WTC11 (cell line): ENCODE measurements at regions not wholly inside any gene's neighbourhood (a gene's known extent, or its start where the extent isn't known, plus 50 kb on each side); places are given as distances from the start of the nearest gene placed in this dataset.

Experiments used
- ATAC-seq: fragments of 200-7000 bp; cut with Tn5 transposase; 2 replicates; pipeline ENCODE4 v1.10.0; 2021; ENCODE audit warnings: mild to moderate bottlenecking, moderate library complexity
- CTCF ChIA-PET: fragments of 300-600 bp; sonication (Branson Sonifier 250); formaldehyde crosslinking; loops from one replicate; lab custom pipeline; 2021; ENCODE audit warnings: antibody characterized with exemption; lab: Charles Lee
- POLR2A ChIA-PET: fragments of 350-600 bp; sonication (Branson Sonifier 250); formaldehyde crosslinking; loops from one replicate; lab custom pipeline; 2021; ENCODE audit warnings: antibody characterized with exemption; lab: Charles Lee
- DNase-seq: peaks from one replicate; pipeline ENCODE4 v3.0.0; 2021; ENCODE audit warnings: low spot score
- H3K27ac Mint-ChIP-seq: 2 replicates; pipeline ENCODE4 v1.8.0; 2021; ENCODE audit warnings: mixed read lengths
- H3K27me3 Mint-ChIP-seq: 2 replicates; pipeline ENCODE4 v1.8.0; 2021; ENCODE audit warnings: low read depth, mild to moderate bottlenecking, moderate library complexity, mixed read lengths
- H3K36me3 Mint-ChIP-seq: 2 replicates; pipeline ENCODE4 v1.8.0; 2021; ENCODE audit warnings: mixed read lengths
- H3K4me1 Mint-ChIP-seq: 2 replicates; pipeline ENCODE4 v1.8.0; 2022; ENCODE audit warnings: mixed read lengths
- H3K4me3 Mint-ChIP-seq: 2 replicates; pipeline ENCODE4 v1.8.0; 2021; ENCODE audit warnings: mild to moderate bottlenecking, moderate library complexity, mixed read lengths
- H3K9me3 Mint-ChIP-seq: 2 replicates; pipeline ENCODE4 v1.8.0; 2021; ENCODE audit warnings: mixed read lengths
- ATF6 ChIP-seq: sonication (generic); formaldehyde crosslinking; IDR thresholded peaks from 2 replicates; pipeline ENCODE4 v1.8.1; 2023; ENCODE audit warnings: mild to moderate bottlenecking, missing genetic modification reagents
- CREM ChIP-seq: sonication (generic); formaldehyde crosslinking; IDR thresholded peaks from 2 replicates; pipeline ENCODE4 v1.8.1; 2022; ENCODE audit warnings: mild to moderate bottlenecking, missing genetic modification reagents, moderate library complexity
- E2F5 ChIP-seq: sonication (generic); formaldehyde crosslinking; IDR thresholded peaks from 2 replicates; pipeline ENCODE4 v1.8.1; 2022; ENCODE audit warnings: mild to moderate bottlenecking, moderate library complexity, missing genetic modification reagents
- ELF4 ChIP-seq: sonication (generic); formaldehyde crosslinking; IDR thresholded peaks from 2 replicates; pipeline ENCODE4 v1.8.1; 2022; ENCODE audit warnings: low read depth, mild to moderate bottlenecking, moderate library complexity, missing genetic modification reagents
- FOXP4 ChIP-seq: sonication (generic); formaldehyde crosslinking; IDR thresholded peaks from 2 replicates; pipeline ENCODE4 v1.8.0; 2022; ENCODE audit warnings: mild to moderate bottlenecking, missing genetic modification reagents
- MLX ChIP-seq: sonication (generic); formaldehyde crosslinking; IDR thresholded peaks from 2 replicates; pipeline ENCODE4 v1.8.1; 2023; ENCODE audit warnings: mild to moderate bottlenecking, missing genetic modification reagents, moderate library complexity
- NR2C2 ChIP-seq: sonication (generic); formaldehyde crosslinking; IDR thresholded peaks from 2 replicates; pipeline ENCODE4 v1.8.0; 2022; ENCODE audit warnings: mild to moderate bottlenecking, missing genetic modification reagents
- PRDM15 ChIP-seq: sonication (generic); formaldehyde crosslinking; IDR thresholded peaks from 2 replicates; pipeline ENCODE4 v1.8.0; 2022; ENCODE audit warnings: missing genetic modification reagents
- RORB ChIP-seq: fragments of 250-450 bp; sonication (Bioruptor Pico); IDR thresholded peaks from 2 replicates; pipeline ENCODE4 v1.9.0; 2021; ENCODE audit warnings: mild to moderate bottlenecking
- SOX15 ChIP-seq: fragments of 250-450 bp; sonication (Bioruptor Pico); IDR thresholded peaks from 2 replicates; pipeline ENCODE4 v1.9.0; 2021; ENCODE audit warnings: mild to moderate bottlenecking
- SP1 ChIP-seq: sonication (generic); formaldehyde crosslinking; conservative IDR thresholded peaks from 2 replicates; pipeline ENCODE4 v1.8.1; 2022; ENCODE audit warnings: missing genetic modification reagents
- TEAD4 ChIP-seq: sonication (generic); formaldehyde crosslinking; IDR thresholded peaks from 2 replicates; pipeline ENCODE4 v1.8.0; 2022; ENCODE audit warnings: mild to moderate bottlenecking, missing genetic modification reagents
- TP53 ChIP-seq: sonication (generic); formaldehyde crosslinking; IDR thresholded peaks from 2 replicates; pipeline ENCODE4 v1.8.1; 2023; ENCODE audit warnings: mild to moderate bottlenecking, missing genetic modification reagents
- USF2 ChIP-seq: sonication (generic); formaldehyde crosslinking; IDR thresholded peaks from 2 replicates; pipeline ENCODE4 v1.8.1; 2023; ENCODE audit warnings: mild to moderate bottlenecking, missing genetic modification reagents, moderate library complexity
- ZBTB21 ChIP-seq: sonication (generic); formaldehyde crosslinking; IDR thresholded peaks from 2 replicates; pipeline ENCODE4 v1.8.1; 2023; ENCODE audit warnings: mild to moderate bottlenecking, missing genetic modification reagents, borderline replicate concordance
- ZNF138 ChIP-seq: sonication (generic); formaldehyde crosslinking; conservative IDR thresholded peaks from 2 replicates; pipeline ENCODE4 v1.8.1; 2022; ENCODE audit warnings: mild to moderate bottlenecking, moderate library complexity, missing genetic modification reagents
- ZNF232 ChIP-seq: sonication (generic); formaldehyde crosslinking; IDR thresholded peaks from 2 replicates; pipeline ENCODE4 v1.8.0; 2022; ENCODE audit warnings: mild to moderate bottlenecking, missing genetic modification reagents
- ZNF281 ChIP-seq: sonication (generic); formaldehyde crosslinking; IDR thresholded peaks from 2 replicates; pipeline ENCODE4 v1.8.0; 2023; ENCODE audit warnings: mild to moderate bottlenecking, missing genetic modification reagents
- ZNF425 ChIP-seq: fragments of 250-450 bp; sonication (Bioruptor Pico); conservative IDR thresholded peaks from 2 replicates; pipeline ENCODE4 v1.9.0; 2021; ENCODE audit warnings: mild to moderate bottlenecking

- no peak for ATAC-seq
- DNase-seq = no peak
- Mint-ChIP-seq H3K36me3 (peaks cover 5% of the 10 kb centered on the region), H3K9me3 (peaks cover 29% of the 10 kb centered on the region), H3K4me1 (no peaks in the 10 kb centered on the region), H3K27ac (no peak overlapping the region), H3K27me3 (peaks cover 5% of the 10 kb centered on the region; the same call in 1 of the 2 replicates), H3K4me3 (no peak overlapping the region)
- CTCF ChIA-PET = no interaction called here
- TF ChIP-seq USF2 (CRISPR knock-in tag) = no peak
- no peak for TF ChIP-seq SOX15 (CRISPR knock-in tag)
- TF ChIP-seq SP1 (CRISPR knock-in tag) = no peak
- no peak for TF ChIP-seq CREM (CRISPR knock-in tag)
- TF ChIP-seq ZNF425 (CRISPR knock-in tag) = no peak
- no peak for TF ChIP-seq ATF6 (CRISPR knock-in tag)
- no peak for TF ChIP-seq FOXP4 (CRISPR knock-in tag)
- POLR2A ChIA-PET = no interaction called here
These were observed 83.9 kb upstream of the SIPA1L2 start for GRCh38 chr1:232713785-232714184.

GRCh38 chr1:232715154-232715553, 85.2 kb upstream of the SIPA1L2 start:
- CTCF ChIA-PET = no interaction called here

More at GRCh38 chr1:232715154-232715553, 85.2 kb upstream of the SIPA1L2 start:
- H3K4me1 Mint-ChIP-seq = no peaks in the 10 kb centered on the region
- POLR2A ChIA-PET = no interaction called here
- H3K27ac Mint-ChIP-seq = no peak overlapping the region
- H3K27me3 Mint-ChIP-seq = peaks cover 5% of the 10 kb centered on the region; the same call in 1 of the 2 replicates
- peaks cover 15% of the 10 kb centered on the region for H3K36me3 Mint-ChIP-seq
- no peak overlapping the region for H3K4me3 Mint-ChIP-seq
- ATAC-seq = no peak
- TF ChIP-seq MLX (CRISPR knock-in tag) (no peak), E2F5 (CRISPR knock-in tag) (no peak), TEAD4 (CRISPR knock-in tag) (no peak), ZNF232 (no peak), NR2C2 (CRISPR knock-in tag) (no peak), TP53 (CRISPR knock-in tag) (no peak), ZBTB21 (CRISPR knock-in tag) (no peak), ZNF138 (CRISPR knock-in tag) (no peak), ELF4 (CRISPR knock-in tag) (no peak), PRDM15 (CRISPR knock-in tag) (no peak), RORB (no peak), ZNF281 (CRISPR knock-in tag) (no peak)
- DNase-seq = no peak
- peaks cover 40% of the 10 kb centered on the region for H3K9me3 Mint-ChIP-seq
